ENCODE measurements at regions not wholly inside any gene's neighbourhood (a gene's known extent, or its start where the extent isn't known, plus 50 kb on each side); places are given as distances from the start of the nearest gene placed in this dataset.
A peak's percentile ranks its signal among the peaks of the same experiment; 100 is the strongest.
"Not testable (repeated sequence)": the region's sequence is repeated elsewhere in the genome, so short reads cannot be mapped to it uniquely, and the experiment has no call there.

- ATAC-seq (no peak), DNase-seq (no peak)
- intact Hi-C loops (cut with DNase I) = no loop called here
These were observed 75.1 kb downstream of the HAUS1 start for GRCh38 chr18:46179306-46179705.

- DNase-seq (no peak), ATAC-seq (peak in 1 of 2 donors; percentile 31)
These were observed 78.6 kb downstream of the HAUS1 start for GRCh38 chr18:46182633-46183358.

GRCh38 chr18:46184296-46184695 is 80.1 kb downstream of the HAUS1 start:
- ATAC-seq; intact Hi-C loops (cut with DNase I); DNase-seq: not testable (repeated sequence)

More at GRCh38 chr18:46182633-46183358, 78.6 kb downstream of the HAUS1 start:
- intact Hi-C loops (cut with DNase I) = no loop called here

GRCh38 chr18:46184727-46185126 is 80.5 kb downstream of the HAUS1 start:
- no peak for ATAC-seq
- intact Hi-C loops (cut with DNase I) = no loop called here

GRCh38 chr18:46190667-46191066 is 86.5 kb downstream of the HAUS1 start:
- DNase-seq (no peak), ATAC-seq (no peak)
- intact Hi-C loops (cut with DNase I) = no loop called here

More at GRCh38 chr18:46184727-46185126, 80.5 kb downstream of the HAUS1 start:
- DNase-seq = no peak

- DNase-seq = no peak
- no peak for ATAC-seq
- intact Hi-C loops (cut with DNase I) = no loop called here
These were observed 92.5 kb downstream of the HAUS1 start for GRCh38 chr18:46196627-46197243.

GRCh38 chr18:46199515-46200147 is 95.4 kb downstream of the HAUS1 start:
- intact Hi-C loops (cut with DNase I) = no loop called here
- no peak for DNase-seq
- no peak for ATAC-seq

GRCh38 chr18:46200178-46201055 is 96.2 kb downstream of the HAUS1 start:
- intact Hi-C loops (cut with DNase I); DNase-seq; ATAC-seq: not testable (repeated sequence)

GRCh38 chr18:46204143-46204542 is 100.0 kb downstream of the HAUS1 start:
- intact Hi-C loops (cut with DNase I) = no loop called here
- DNase-seq (no peak), ATAC-seq (no peak)

GRCh38 chr18:46207985-46208384 is 103.8 kb downstream of the HAUS1 start:
- no peak for ATAC-seq
- intact Hi-C loops (cut with DNase I) = no loop called here
- DNase-seq = no peak

- ATAC-seq (no peak), DNase-seq (no peak)
- intact Hi-C loops (cut with DNase I) = no loop called here
These were observed 105.0 kb downstream of the HAUS1 start for GRCh38 chr18:46209161-46209560.

- DNase-seq (no peak), ATAC-seq (no peak)
- intact Hi-C loops (cut with DNase I) = no loop called here
These were observed 107.6 kb downstream of the HAUS1 start for GRCh38 chr18:46211816-46212215.

- no peak for ATAC-seq
- intact Hi-C loops (cut with DNase I) = no loop called here
- DNase-seq = no peak
These were observed 108.2 kb downstream of the HAUS1 start for GRCh38 chr18:46212398-46212797.

GRCh38 chr18:46213295-46213694 is 109.1 kb downstream of the HAUS1 start:
- ATAC-seq = peak in 1 of 2 donors; percentile 30
- DNase-seq = no peak
- intact Hi-C loops (cut with DNase I) = no loop called here

- DNase-seq = no peak
- no peak for ATAC-seq
- intact Hi-C loops (cut with DNase I) = no loop called here
These were observed 110.2 kb downstream of the HAUS1 start for GRCh38 chr18:46214435-46214834.

- ATAC-seq (peak; percentile 55 to 68), DNase-seq (peak; percentile 46)
- intact Hi-C loops (cut with DNase I) = loop anchor here in 1 of 2 donors (5.0 kb wide), 1 partner anchor 51 kb away; no protein-coding TSS in a partner anchor
These were observed 111.9 kb downstream of the HAUS1 start for GRCh38 chr18:46215902-46216723.

GRCh38 chr18:46220116-46220515 is 115.9 kb downstream of the HAUS1 start:
- intact Hi-C loops (cut with DNase I) = no loop called here
- ATAC-seq = peak in 1 of 2 donors; percentile 70
- DNase-seq = no peak

GRCh38 chr18:46222093-46222492 is 117.9 kb downstream of the HAUS1 start:
- ATAC-seq = no peak
- intact Hi-C loops (cut with DNase I) = no loop called here

More at GRCh38 chr18:46222093-46222492, 117.9 kb downstream of the HAUS1 start:
- DNase-seq = no peak

Measured in left cardiac atrium (tissue), 4 donors.